C4-2B (cell line): ENCODE measurements at regions not wholly inside any gene's neighbourhood (a gene's known extent, or its start where the extent isn't known, plus 50 kb on each side); places are given as distances from the start of the nearest gene placed in this dataset.

Source experiments
- CTCF ChIP-seq: fragments of 450-650 bp; conservative IDR thresholded peaks from 2 replicates; pipeline ENCODE4 v1.5.1; 2017; ENCODE audit warnings: mild to moderate bottlenecking
- ZFX ChIP-seq: fragments of 450-650 bp; IDR thresholded peaks from 2 replicates; pipeline ENCODE4 v1.6.1; 2017

DNA sequence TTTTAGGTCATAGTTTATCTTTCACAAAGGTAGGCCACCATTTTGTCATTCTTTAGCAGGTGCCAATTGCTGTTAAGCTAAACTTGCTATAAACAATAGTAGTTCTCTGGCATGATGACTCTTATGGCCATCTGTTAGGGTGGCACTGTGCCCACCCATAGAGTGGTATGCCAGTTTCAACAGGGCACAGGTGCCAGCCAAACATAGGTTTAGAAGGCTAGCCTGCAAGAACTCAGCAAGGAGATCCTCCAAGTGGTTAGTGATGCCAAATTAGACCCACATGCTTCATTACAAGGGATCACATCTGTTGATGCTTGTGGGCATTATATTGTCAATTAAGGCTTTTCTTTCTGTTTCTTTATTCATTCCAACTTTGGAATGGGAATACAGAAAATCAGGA lies 204.5 kb downstream of the FMR1NB start:
- TF ChIP-seq CTCF (no peak), ZFX (no peak)
